Fibroblast of skin of abdomen (primary cell): ENCODE measurements at regions not wholly inside any gene's neighbourhood (a gene's known extent, or its start where the extent isn't known, plus 50 kb on each side); places are given as distances from the start of the nearest gene placed in this dataset.
"Not testable (repeated sequence)": the region's sequence is repeated elsewhere in the genome, so short reads cannot be mapped to it uniquely, and the experiment has no call there.

Experiments
- DNase-seq: peaks from one replicate; pipeline ENCODE4 v3.0.0-alpha.2; 2013

DNA sequence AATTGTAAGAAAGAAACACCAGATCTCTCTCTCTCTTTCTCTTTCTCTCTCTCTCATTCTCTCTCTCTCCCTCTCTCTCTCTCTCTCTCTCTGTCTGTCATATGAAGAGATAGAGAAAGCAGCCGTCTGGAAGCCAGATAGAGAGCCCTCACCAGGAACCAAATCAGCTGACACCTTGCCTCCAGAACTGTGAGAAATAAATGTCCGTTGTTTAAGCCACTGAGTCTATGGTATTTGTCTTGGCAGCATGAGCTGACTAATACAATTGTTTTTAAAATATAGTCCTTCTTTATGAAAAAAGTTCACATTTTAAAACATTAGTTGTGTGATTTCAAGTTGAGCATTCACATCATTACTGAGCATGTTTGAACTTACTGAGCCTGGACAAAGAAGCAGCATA is 275.6 kb downstream of the CETN3 start:
- no peak for DNase-seq

DNA sequence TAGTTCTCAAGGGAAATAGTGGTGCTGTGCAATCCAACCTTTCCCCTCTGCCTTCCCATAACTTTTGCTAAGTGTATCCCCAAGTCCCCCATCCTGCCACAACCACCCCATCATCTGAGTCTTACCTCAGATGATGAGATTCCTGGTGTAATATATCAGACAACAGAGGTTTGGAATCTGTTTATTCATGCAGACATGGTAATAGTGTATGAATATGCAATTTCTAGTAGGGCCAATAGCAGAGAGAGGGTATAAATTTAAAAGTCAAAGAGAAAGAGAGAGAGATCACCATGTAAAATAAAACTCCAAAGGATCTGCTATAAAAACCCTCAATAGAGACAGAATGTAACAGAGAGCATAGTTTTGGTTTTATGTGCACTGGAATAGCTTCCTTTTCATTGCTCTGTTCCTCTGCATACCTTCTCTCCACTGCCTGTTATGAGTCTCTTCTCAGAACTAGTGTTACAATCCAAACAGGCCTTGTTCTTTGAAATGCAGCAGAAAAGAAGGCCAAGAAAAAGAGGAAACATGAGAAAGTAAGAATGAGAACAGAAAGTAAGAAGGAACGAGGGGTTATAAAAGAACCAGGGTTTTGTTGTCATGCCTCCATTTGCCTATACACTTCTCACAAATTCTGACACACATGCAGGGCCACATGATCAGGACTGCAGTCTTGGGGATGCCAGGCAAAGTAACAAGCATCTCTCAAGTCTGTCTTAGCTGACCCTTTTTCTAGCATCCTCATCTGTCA is 278.0 kb downstream of the CETN3 start:
- peak; percentile 4 for DNase-seq

- no peak for DNase-seq
Measured at GRCh38 chr5:90128551-90128950, 281.0 kb downstream of the CETN3 start.

GRCh38 chr5:90119531-90119971 is 290.0 kb downstream of the CETN3 start:
- DNase-seq: peak; percentile 54

DNA sequence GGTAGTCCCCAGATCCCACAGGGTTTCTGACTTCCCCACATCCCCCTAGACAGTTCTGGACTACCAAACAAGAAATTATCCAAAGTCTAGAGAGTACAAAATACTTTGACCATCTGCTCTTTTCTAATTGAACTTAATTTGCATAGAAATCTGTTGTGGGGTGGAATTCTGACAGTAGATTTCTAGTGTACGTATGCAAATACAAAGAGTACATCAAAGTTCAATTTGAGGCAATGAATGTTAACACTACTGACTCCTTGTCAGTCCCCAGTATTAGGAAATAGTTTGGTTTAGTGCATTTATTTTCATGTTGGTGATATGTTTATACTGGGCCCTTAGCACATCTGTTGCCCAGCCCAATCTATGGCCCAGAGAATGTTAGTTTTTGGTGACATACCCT is 292.6 kb downstream of the CETN3 start:
- DNase-seq: no peak

DNA sequence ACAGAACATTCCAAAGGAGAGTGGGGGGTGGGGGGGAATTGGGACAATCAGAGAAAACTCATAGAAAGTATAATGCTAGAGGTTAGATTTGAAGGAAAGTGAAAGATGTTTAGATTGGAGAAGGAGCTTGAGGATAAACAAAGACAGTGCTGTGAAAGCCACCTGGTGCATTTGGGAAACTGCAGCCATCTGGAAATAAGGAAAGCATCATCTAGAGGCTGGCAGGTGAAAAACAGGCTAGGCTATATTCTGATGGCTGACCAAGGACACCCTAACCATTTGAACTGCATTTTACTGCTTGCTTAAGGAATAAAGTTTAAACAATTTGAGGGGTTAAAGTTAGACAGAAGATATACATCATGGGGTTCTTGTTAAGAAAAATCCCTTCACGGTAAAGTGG is 296.4 kb downstream of the CETN3 start:
- no peak for DNase-seq

DNA sequence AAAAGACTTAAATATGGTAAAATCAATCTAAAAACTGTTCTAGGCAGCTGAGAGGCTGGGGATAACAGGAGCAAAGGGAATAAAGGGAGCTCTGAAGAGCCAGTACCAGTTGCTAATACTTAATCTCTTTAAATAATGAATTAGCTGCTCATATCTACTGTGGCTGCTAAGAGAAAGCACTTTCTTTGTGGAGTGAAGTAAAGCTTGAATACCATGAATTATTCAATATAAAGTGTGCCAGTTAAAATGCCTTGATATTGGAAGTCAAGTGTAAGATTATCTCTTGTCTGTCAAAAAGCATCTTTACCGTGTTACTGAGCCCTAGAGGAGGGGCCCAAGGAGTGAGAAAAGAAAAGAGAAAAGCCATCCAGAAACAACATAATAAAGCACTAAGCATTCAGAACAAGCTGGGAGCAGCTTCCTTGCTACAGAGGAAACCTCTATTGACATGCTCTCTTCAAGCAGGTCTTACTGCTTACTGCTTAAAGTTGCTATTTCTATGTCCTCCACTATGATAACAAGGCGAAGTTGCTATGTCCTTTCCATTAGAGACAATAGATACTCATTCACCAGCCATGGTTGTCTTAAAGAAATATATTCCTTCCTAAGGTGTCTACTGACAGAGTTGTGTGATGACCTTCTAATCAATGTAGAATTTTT is 297.4 kb downstream of the CETN3 start:
- no peak for DNase-seq

GRCh38 chr5:90111364-90112032 is 298.1 kb downstream of the CETN3 start:
- DNase-seq: peak; percentile 16

- DNase-seq: no peak
Measured at GRCh38 chr5:90109285-90109684, 300.3 kb downstream of the CETN3 start.

DNA sequence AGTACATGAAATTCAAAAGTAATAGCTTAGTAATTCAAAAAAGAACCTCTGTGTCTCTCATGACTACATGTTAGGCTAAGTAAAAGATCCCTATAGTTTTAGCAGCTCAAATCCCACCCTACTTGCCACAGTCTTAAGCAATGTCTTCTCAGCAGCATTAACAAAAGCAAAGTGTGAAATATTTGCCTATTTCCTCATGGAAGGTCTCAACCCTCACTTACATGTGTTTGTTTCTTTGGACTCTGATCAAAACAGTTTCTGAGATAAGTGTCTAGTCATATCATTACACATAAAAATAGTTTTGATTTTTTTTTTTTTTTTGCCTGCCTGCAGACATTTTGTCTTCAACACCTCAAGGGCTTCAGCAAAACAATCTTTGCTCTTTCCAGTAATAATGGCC is 310.5 kb downstream of the CETN3 start:
- DNase-seq: peak; percentile 5

DNA sequence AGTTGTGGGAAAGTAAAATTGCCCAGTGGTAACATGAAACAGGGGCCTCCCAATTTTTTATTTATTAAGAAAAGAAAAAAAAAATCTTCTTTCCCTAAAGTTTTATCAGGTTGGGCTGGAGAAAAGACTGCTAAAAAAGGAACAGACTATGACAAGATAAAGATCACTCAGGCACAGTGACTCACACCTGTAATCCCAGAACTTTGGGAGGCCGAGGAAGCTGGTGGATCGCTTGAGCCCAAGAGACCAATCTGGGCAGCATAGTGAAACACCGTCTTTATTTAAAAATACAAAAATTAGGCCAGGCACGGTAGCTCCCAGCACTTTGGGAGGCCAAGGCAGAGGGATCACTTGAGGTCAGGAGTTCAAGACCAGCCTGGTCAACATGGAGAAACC is 312.5 kb downstream of the CETN3 start:
- no peak for DNase-seq

- peak; percentile 84 for DNase-seq
Measured at GRCh38 chr5:90096415-90097081, 313.0 kb downstream of the CETN3 start.

- peak; percentile 2 for DNase-seq
Measured at GRCh38 chr5:90095292-90096060, 314.1 kb downstream of the CETN3 start.

GRCh38 chr5:90093751-90094485 is 315.6 kb downstream of the CETN3 start:
- peak; percentile 8 for DNase-seq

DNA sequence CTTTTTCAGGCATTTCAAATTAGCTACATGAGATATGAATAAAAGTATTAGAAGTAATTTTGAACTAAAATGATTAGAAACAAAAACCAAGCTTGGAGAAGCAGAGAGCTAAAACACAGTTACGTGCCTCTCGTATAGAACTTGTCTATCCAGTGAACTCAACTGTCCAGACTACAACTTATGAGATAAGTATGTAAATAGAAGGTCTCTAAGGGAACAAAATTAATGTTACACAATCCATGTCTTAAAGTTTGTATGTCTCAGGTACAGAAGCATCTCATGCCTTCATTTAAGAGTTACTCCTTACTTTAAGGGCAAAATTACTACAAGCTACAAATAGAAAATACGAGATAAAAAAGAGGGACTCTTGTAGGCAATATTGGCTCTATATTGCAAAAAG is 316.8 kb downstream of the CETN3 start:
- DNase-seq: no peak

GRCh38 chr5:90084342-90084741 is 325.2 kb downstream of the CETN3 start:
- DNase-seq: no peak

DNA sequence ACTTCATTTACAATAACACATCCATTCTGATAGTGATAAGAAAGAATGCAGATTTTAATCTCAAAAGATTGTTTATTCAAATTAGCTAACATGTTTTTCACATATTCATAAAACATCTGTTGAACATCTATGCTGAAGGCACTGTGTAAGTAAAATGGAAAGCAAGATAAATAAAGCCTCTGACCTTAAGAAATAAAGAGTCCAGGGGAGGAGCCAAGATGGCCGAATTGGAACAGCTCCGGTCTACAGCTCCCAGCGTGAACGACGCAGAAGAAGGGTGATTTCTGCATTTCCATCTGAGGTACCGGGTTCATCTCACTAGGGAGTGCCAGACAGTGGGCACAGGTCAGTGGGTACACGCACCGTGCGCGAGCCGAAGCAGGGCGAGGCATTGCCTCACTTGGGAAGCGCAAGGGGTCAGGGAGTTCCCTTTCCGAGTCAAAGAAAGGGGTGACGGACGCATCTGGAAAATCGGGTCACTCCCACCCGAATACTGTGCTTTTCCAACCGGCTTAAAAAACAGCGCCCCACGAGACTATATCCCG is 336.5 kb downstream of the CETN3 start:
- not testable (repeated sequence) for DNase-seq

- no peak for DNase-seq
Measured at GRCh38 chr5:90071656-90072055, 337.9 kb downstream of the CETN3 start.

- peak; percentile 57 for DNase-seq
Measured at GRCh38 chr5:90071066-90071465, 338.5 kb downstream of the CETN3 start.

DNA sequence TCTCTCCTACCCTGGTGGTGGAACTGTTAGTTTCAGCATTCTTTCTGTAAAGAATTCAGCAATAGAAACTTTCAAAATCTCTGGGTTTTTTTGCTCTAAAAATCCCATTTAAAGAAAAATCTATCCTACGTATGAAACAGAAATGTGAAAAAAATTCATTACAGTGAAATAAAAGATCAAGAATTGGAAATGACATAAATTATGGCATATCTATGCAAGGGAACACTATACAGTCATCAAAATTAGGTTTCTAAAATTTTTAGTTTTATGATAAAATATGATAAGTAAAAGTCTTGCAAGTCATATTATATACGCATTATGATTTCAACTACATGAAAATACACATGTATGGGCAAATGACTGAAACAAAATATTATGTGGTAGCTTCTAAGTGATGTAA is 342.6 kb downstream of the CETN3 start:
- no peak for DNase-seq
